ENCODE measurements at regions not wholly inside any gene's neighbourhood (a gene's known extent, or its start where the extent isn't known, plus 50 kb on each side); places are given as distances from the start of the nearest gene placed in this dataset.

GRCh38 chr13:32852526-32852925 lies 163.7 kb upstream of the KL start:
- H3K23ac ChIP-seq (ENCODE audit: insufficient read length, low read depth, low read length), result no peak overlapping the region
- no peaks in the 10 kb centered on the region for H3K79me1 ChIP-seq (ENCODE audit: insufficient read depth, low read depth, low read length, poor library complexity, severe bottlenecking)
- no peak overlapping the region for H3K14ac ChIP-seq (ENCODE audit: insufficient read depth, low read length)
- H3K9ac ChIP-seq (ENCODE audit: extremely low read depth, insufficient read length, low read length), result no peak overlapping the region
- H3K79me2 ChIP-seq (ENCODE audit: insufficient read depth, low read length), result no peaks in the 10 kb centered on the region
- no peak overlapping the region for H4K8ac ChIP-seq (replicated peaks; ENCODE audit: insufficient read length, low read depth, low read length)
- H3K27me3 Mint-ChIP-seq (ENCODE audit: low read depth), result peaks cover 4% of the 10 kb centered on the region
- H3K23me2 ChIP-seq (ENCODE audit: insufficient read length, low read depth, low read length, poor library complexity, severe bottlenecking), result no peaks in the 10 kb centered on the region
- WGBS (ENCODE audit: extremely low coverage, insufficient read length, low lambda C conversion rate), result no CpG with 5 or more reads among the region's 1 CpG
- H3K4me1 Mint-ChIP-seq, result peaks cover 14 to 16% of the 10 kb centered on the region in 2 experiments
- H2BK5ac ChIP-seq (ENCODE audit: insufficient read length, low read length), result no peak overlapping the region
- peaks cover 3 to 6% (median 4%) of the 10 kb centered on the region in 3 experiments; a peak in 5 of 7 replicates for H3K36me3 Mint-ChIP-seq (ENCODE audit: insufficient read depth in 1 of 3, low read depth in 3 of 3)
- H3K4ac ChIP-seq (ENCODE audit: low read depth, low read length), result no peak overlapping the region
- H4K5ac ChIP-seq (ENCODE audit: insufficient read length, low read depth, low read length), result no peak overlapping the region
- no peak for TF ChIP-seq CTCF (conservative IDR thresholded peaks at IDR 0.05)
- no peak for DNase-seq
- H2BK20ac ChIP-seq (ENCODE audit: low read depth, low read length, poor library complexity, severe bottlenecking), result no peak overlapping the region
- H2AFZ ChIP-seq (ENCODE audit: low read length), result no peak overlapping the region
- no peaks in the 10 kb centered on the region for H3K27me3 ChIP-seq (ENCODE audit: insufficient read depth, low read length)
- H2BK15ac ChIP-seq (ENCODE audit: low read depth, low read length), result no peak overlapping the region
- H3T11ph ChIP-seq (ENCODE audit: low read length), result no peak overlapping the region
- no peak overlapping the region for H3K56ac ChIP-seq (ENCODE audit: insufficient read length, low read depth, low read length)
- H2AK5ac ChIP-seq (ENCODE audit: insufficient read length, low read length), result no peak overlapping the region
- no peak overlapping the region for H4K91ac ChIP-seq (ENCODE audit: insufficient read length, low read depth, low read length)
- H3K9me3 Mint-ChIP-seq, result peaks cover 4 to 7% of the 10 kb centered on the region in 2 experiments; a peak in 3 of 5 replicates
- H3K18ac ChIP-seq (ENCODE audit: insufficient read length, low read depth, low read length), result no peak overlapping the region
- no peaks in the 10 kb centered on the region for H3K4me1 ChIP-seq (ENCODE audit: insufficient read depth, low read length)
- no peak overlapping the region for H2BK120ac ChIP-seq (ENCODE audit: low read depth, low read length, poor library complexity, severe bottlenecking)
- H2BK12ac ChIP-seq (ENCODE audit: insufficient read length, low read depth, low read length), result no peak overlapping the region
- H3K9me3 ChIP-seq (ENCODE audit: control insufficient read depth, low read depth, low read length), result no peaks in the 10 kb centered on the region
- H3K27ac ChIP-seq (ENCODE audit: insufficient read length, low read depth, low read length), result no peak overlapping the region
- H3K4me3 Mint-ChIP-seq, result no peak overlapping the region
- no peak overlapping the region for H3K4me2 ChIP-seq (ENCODE audit: insufficient read depth, insufficient read length, low read length)
- H4K20me1 ChIP-seq (ENCODE audit: control insufficient read depth, insufficient read depth, insufficient read length), result no peaks in the 10 kb centered on the region
- H3K27ac Mint-ChIP-seq, result no peak overlapping the region

Data from H9 (cell line).